SH-SY5Y (cell line): ENCODE measurements at regions not wholly inside any gene's neighbourhood (a gene's known extent, or its start where the extent isn't known, plus 50 kb on each side); places are given as distances from the start of the nearest gene placed in this dataset.

ENCODE experiments used
- GATA2 ChIP-seq: IDR thresholded peaks from 2 replicates; pipeline ENCODE4 v1.6.1; 2011; ENCODE audit warnings: mild to moderate bottlenecking, low read depth, low read length
- GATA3 ChIP-seq: IDR thresholded peaks from 2 replicates; pipeline ENCODE4 v1.6.1; 2011; ENCODE audit warnings: low read depth, mild to moderate bottlenecking, low read length, moderate library complexity

DNA sequence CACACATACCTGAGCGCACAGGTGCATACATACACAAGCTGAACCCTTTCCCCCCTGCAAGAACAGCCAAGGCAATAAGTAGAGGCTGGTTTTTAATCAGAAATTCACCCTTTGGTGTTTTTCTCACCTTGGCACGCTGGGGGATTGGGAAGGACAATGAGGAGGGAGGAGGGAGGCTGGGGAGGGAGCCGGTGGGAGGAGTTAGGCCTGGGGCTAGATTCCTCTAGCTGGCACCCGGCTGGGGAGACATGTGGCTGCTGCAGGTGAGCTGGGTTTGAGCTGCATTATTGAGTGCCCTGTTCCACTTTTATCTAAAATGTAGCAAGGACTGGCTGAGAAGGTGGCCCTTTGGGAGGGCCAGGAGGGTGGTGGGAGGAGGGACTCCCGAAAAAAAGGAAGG, 97.8 kb upstream of the CSF3R start:
- TF ChIP-seq GATA3 (no peak), GATA2 (no peak)
